Natural killer cell (primary cell): ENCODE measurements at regions not wholly inside any gene's neighbourhood (a gene's known extent, or its start where the extent isn't known, plus 50 kb on each side); places are given as distances from the start of the nearest gene placed in this dataset.

Source experiments
- ATAC-seq, 3 donors: fragments of 150-1000 bp in 2 of 3; fragments of 200-7000 bp in 1 of 3; cut with Tn5 transposase; 1 replicate in 1 of 3; 2 replicates in 2 of 3; pipeline ENCODE4 v1.10.0; 2021; ENCODE audit warnings: mild to moderate bottlenecking in 2 of 3, moderate library complexity in 2 of 3
- DNase-seq, 2 donors: peaks; one replicate each; pipeline versions ENCODE4 v3.0.0 to v3.0.0-alpha.2; 2013 to 2021; ENCODE audit warnings: mixed read lengths in 1 of 2
- H3K27ac ChIP-seq: one replicate; pipeline ENCODE4 v1.5.1; 2013; ENCODE audit warnings: mild to moderate bottlenecking, low read length
- H3K27me3 ChIP-seq: one replicate; pipeline ENCODE4 v1.6.1; 2013; ENCODE audit warnings: low read length; ENCODE audit not compliant: control insufficient read depth, insufficient read depth
- H3K36me3 ChIP-seq: one replicate; pipeline ENCODE4 v1.6.1; 2013; ENCODE audit warnings: low read length; ENCODE audit not compliant: control insufficient read depth, insufficient read depth
- H3K4me1 ChIP-seq: one replicate; pipeline ENCODE4 v1.6.1; 2013; ENCODE audit warnings: low read length; ENCODE audit not compliant: control insufficient read depth, insufficient read depth
- H3K4me3 ChIP-seq: one replicate; pipeline ENCODE4 v1.5.1; 2013; ENCODE audit warnings: low read length
- H3K9me3 ChIP-seq: one replicate; pipeline ENCODE4 v1.6.1; 2013; ENCODE audit warnings: low read length; ENCODE audit not compliant: control insufficient read depth, insufficient read depth
- H3K27ac Mint-ChIP-seq, 2 donors: one replicate each; pipeline ENCODE4 v1.8.0; 2022; ENCODE audit warnings: mild to moderate bottlenecking in 2 of 2, mixed read lengths in 2 of 2, moderate library complexity in 1 of 2
- H3K27me3 Mint-ChIP-seq, 2 donors: one replicate each; pipeline ENCODE4 v1.8.0; 2022; ENCODE audit warnings: low read depth in 2 of 2, mixed read lengths in 2 of 2
- H3K36me3 Mint-ChIP-seq: one replicate; pipeline ENCODE4 v1.8.0; 2022; ENCODE audit warnings: mixed read lengths
- H3K4me1 Mint-ChIP-seq, 2 donors: one replicate each; pipeline ENCODE4 v1.8.0; 2022; ENCODE audit warnings: mixed read lengths in 2 of 2
- H3K4me3 Mint-ChIP-seq: one replicate; pipeline ENCODE4 v1.8.0; 2022; ENCODE audit warnings: mild to moderate bottlenecking, moderate library complexity, mixed read lengths
- H3K9me3 Mint-ChIP-seq, 2 donors: one replicate each; pipeline ENCODE4 v1.8.0; 2022; ENCODE audit warnings: mixed read lengths in 2 of 2
- WGBS: methylation state at CpG from one replicate; pipeline ENCODE4 v1.1.7; 2013; ENCODE audit warnings: missing lambda C conversion rate; ENCODE audit not compliant: insufficient coverage; 5-methylcytosine and 5-hydroxymethylcytosine counted together
- intact Hi-C: fragments of 100-400 bp; cut with micrococcal nuclease; formaldehyde crosslinking; loops from one replicate; pipeline ENCODE4 v1.14.2; 2022
- TF ChIP-seq, protein P1 (sequence below): fragments of 200-600 bp; IDR thresholded peaks from one replicate; pipeline ENCODE4 v1.8.0; 2022; ENCODE audit warnings: antibody characterized with exemption

- Histone ChIP-seq H3K36me3 (no peaks in the 10 kb centered on the region), H3K27me3 (no peaks in the 10 kb centered on the region), H3K9me3 (no peaks in the 10 kb centered on the region), H3K4me3 (no peak overlapping the region), H3K27ac (no peak overlapping the region), H3K4me1 (no peaks in the 10 kb centered on the region)
- ATAC-seq: no peak
- Mint-ChIP-seq H3K4me1 (no peaks in the 10 kb centered on the region), H3K9me3 (no peaks in the 10 kb centered on the region), H3K4me3 (no peak overlapping the region), H3K36me3 (no peaks in the 10 kb centered on the region), H3K27me3 (peaks cover 7 to 15% of the 10 kb centered on the region in 2 donors), H3K27ac (no peak overlapping the region)
- intact Hi-C loops: no loop called here
- no peak for DNase-seq
- TF ChIP-seq, protein P1, sequence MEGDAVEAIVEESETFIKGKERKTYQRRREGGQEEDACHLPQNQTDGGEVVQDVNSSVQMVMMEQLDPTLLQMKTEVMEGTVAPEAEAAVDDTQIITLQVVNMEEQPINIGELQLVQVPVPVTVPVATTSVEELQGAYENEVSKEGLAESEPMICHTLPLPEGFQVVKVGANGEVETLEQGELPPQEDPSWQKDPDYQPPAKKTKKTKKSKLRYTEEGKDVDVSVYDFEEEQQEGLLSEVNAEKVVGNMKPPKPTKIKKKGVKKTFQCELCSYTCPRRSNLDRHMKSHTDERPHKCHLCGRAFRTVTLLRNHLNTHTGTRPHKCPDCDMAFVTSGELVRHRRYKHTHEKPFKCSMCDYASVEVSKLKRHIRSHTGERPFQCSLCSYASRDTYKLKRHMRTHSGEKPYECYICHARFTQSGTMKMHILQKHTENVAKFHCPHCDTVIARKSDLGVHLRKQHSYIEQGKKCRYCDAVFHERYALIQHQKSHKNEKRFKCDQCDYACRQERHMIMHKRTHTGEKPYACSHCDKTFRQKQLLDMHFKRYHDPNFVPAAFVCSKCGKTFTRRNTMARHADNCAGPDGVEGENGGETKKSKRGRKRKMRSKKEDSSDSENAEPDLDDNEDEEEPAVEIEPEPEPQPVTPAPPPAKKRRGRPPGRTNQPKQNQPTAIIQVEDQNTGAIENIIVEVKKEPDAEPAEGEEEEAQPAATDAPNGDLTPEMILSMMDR: no peak
- 91% methylated on average over 7 of the region's 7 CpGs for WGBS
Measured at GRCh38 chr5:159752622-159753275, 163.5 kb upstream of the ADRA1B start.

- Mint-ChIP-seq H3K27me3 (peaks cover 9 to 15% of the 10 kb centered on the region in 2 donors), H3K4me1 (no peaks in the 10 kb centered on the region), H3K4me3 (no peak overlapping the region), H3K27ac (no peak overlapping the region), H3K9me3 (no peaks in the 10 kb centered on the region), H3K36me3 (no peaks in the 10 kb centered on the region)
- H3K9me3 ChIP-seq: no peaks in the 10 kb centered on the region
- H3K36me3 ChIP-seq: no peaks in the 10 kb centered on the region
- WGBS: 91% methylated on average over 4 of the region's 4 CpGs
- no peaks in the 10 kb centered on the region for H3K27me3 ChIP-seq
- no peak for DNase-seq
- intact Hi-C loops: no loop called here
- ATAC-seq: no peak
- no peaks in the 10 kb centered on the region for H3K4me1 ChIP-seq
- H3K4me3 ChIP-seq: no peak overlapping the region
- TF ChIP-seq, protein P1: no peak
- no peak overlapping the region for H3K27ac ChIP-seq
Measured at GRCh38 chr5:159758189-159758588, 158.1 kb upstream of the ADRA1B start.

DNA sequence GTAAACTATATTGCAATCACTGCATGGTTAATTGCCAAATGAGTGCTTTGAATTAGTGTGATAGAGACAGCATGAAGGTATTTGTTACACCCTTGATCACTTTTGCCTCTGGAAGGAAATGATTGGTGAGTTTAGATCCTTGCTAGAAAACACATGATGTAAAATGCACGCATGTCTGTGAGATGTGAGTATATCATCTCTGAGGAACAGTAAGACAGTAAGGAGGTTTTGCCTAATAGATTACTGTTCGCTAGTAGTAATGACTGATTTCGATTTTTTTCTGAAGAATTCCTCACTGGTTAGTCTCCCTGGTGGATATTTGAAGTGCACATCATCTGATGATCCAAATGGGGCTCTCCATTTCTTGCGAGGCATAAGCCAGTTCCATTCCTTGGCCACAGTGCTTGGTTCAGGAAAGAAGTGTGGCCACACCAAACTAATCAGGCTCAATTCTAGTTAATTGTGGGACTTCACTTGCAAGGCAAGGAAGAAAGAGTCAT, 156.4 kb upstream of the ADRA1B start:
- Mint-ChIP-seq H3K4me1 (peaks cover 9 to 10% of the 10 kb centered on the region in 2 donors), H3K27ac (no peak overlapping the region), H3K27me3 (peaks cover 9 to 14% of the 10 kb centered on the region in 2 donors), H3K4me3 (no peak overlapping the region), H3K9me3 (no peaks in the 10 kb centered on the region), H3K36me3 (no peaks in the 10 kb centered on the region)
- Histone ChIP-seq H3K27ac (no peak overlapping the region), H3K36me3 (no peaks in the 10 kb centered on the region), H3K9me3 (no peaks in the 10 kb centered on the region), H3K4me1 (no peaks in the 10 kb centered on the region), H3K27me3 (no peaks in the 10 kb centered on the region), H3K4me3 (no peak overlapping the region)
- intact Hi-C loops: no loop called here
- DNase-seq (no peak), ATAC-seq (no peak)
- WGBS: 88% methylated on average over 4 of the region's 4 CpGs
- TF ChIP-seq, protein P1: no peak

DNA sequence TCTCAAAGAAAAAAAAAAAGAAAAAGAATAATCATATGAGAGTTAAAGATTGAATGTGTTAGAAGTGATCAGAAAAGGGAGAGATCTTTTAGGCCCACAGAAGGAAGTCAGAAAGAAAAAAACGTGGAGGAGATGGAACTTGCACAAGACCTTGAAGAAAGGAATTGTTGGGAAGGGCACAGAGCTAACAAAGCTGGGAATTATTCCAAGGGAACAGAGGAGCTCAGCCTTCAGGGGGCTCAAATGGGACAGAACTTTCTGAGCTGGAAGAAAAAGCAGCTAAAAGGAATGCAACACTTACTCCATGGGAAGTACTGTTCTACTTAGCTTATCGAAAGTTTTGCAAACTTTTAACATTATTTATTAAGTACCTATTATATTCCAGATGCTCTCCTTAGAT, 153.4 kb upstream of the ADRA1B start:
- DNase-seq: no peak
- H3K36me3 Mint-ChIP-seq: no peaks in the 10 kb centered on the region
- no peaks in the 10 kb centered on the region for H3K9me3 Mint-ChIP-seq
- intact Hi-C loops: no loop called here
- H3K27ac Mint-ChIP-seq: no peak overlapping the region
- 73% methylated on average over 2 of the region's 2 CpGs for WGBS
- no peak overlapping the region for H3K27ac ChIP-seq
- H3K4me3 Mint-ChIP-seq: no peak overlapping the region
- peaks cover 26 to 27% of the 10 kb centered on the region in 2 donors for H3K27me3 Mint-ChIP-seq
- no peak for ATAC-seq
- no peak overlapping the region for H3K4me3 ChIP-seq
- peaks cover 9 to 10% of the 10 kb centered on the region in 2 donors for H3K4me1 Mint-ChIP-seq
- TF ChIP-seq, protein P1: no peak
- no peaks in the 10 kb centered on the region for H3K4me1 ChIP-seq
- H3K27me3 ChIP-seq: no peaks in the 10 kb centered on the region
- no peaks in the 10 kb centered on the region for H3K9me3 ChIP-seq
- no peaks in the 10 kb centered on the region for H3K36me3 ChIP-seq
